ENCODE measurements at regions not wholly inside any gene's neighbourhood (a gene's known extent, or its start where the extent isn't known, plus 50 kb on each side); places are given as distances from the start of the nearest gene placed in this dataset.

DNA sequence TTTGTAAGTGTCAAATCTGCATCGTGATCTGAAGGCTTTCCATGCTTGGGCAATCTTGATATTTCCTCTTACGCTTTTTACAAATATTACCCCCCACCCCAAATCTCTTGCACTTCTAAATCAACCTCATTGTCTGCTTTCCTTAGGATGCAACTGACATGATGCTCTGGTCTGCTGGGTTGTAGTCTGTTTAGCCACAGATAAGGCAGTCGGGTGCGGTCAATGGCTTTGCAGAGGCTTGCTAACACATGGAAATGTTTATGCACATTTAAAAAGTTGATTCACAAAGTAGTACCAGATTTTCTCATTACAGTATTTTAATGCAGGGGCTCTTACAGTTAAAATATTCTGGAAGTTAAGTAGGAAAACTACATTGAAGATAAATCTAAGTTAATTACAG is 172.5 kb downstream of the BAMBI start:
- no peak overlapping the region for H3K27ac ChIP-seq
- no peak overlapping the region for H3K4me3 ChIP-seq

DNA sequence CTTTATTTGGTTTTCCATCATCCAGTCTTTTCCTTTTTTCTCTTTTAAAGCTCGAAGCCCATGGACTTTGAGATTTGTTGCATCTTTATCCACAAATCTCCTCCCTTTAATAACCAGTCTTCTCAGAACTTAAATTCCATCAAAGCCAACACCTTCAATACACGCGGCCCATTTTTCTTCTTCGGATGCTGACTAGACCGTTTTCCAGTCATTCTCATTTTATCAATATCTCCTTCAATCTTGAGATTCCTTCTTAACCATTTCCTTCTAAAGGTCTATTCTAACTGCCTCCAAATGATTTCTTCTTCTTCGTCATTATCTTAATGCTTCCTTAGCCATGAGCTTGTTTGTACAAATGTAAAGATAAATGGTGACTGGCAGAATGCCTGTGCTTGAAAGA is 173.5 kb downstream of the BAMBI start:
- no peak overlapping the region for H3K27ac ChIP-seq
- H3K4me3 ChIP-seq: no peak overlapping the region

DNA sequence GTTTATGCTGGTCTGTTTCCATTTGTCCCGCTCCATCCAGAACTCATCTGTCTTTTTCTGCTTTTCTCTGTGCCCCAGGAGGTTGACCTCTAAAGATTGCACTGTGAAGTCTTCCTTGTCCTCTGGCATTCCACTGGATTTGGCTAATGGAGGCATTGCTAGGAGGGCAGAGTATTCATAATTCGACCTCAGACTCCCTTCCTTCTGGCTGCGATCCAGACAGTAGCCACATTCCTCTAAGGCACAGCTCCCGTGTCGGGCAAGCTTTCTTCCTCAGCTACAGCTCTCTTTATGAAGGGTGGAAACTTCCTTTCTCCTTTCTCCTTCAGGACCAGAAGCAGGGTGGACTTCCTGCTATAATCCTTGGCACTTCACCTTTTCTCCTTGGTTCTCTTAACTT is 175.9 kb downstream of the BAMBI start:
- Histone ChIP-seq H3K27ac (no peak overlapping the region), H3K4me3 (no peak overlapping the region)

DNA sequence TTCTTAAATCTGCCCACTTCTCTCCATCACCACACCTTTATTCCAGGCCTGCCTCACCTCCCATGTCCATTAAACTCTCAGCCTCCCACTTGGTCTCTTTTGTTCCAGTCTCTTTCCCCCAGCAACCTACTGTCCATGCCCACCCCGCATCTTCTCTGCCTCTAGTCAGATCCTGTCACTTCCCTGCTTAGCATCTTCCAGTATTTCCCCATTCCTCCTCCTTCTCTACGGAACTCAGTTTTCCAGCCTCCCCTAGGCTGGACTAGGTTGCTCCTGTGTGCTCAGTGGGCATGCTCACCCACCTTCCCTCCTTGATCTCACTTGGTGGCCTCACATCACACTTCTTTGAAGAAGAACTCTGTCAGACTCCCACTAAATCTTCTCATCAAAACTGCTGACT is 179.8 kb downstream of the BAMBI start:
- Histone ChIP-seq H3K27ac (no peak overlapping the region), H3K4me3 (no peak overlapping the region)

DNA sequence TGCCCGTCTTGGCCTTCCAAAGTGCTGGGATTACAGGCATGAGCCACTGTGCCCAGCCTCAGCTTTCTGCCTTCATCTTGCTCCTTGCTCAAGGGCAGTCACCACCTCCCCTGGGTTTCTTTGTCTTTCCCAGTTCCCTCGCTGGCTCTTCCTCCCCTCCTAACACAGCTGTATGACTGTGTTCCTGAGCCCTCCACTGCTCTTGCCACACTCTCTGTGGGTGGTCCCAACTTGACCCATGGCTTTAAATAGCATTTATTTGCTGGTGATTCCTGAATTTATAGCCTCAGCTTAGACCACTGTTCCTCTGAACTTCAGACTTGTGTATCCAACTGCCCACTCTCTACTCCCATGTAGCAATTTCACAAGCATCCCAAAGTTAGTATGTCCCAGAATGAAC is 181.3 kb downstream of the BAMBI start:
- Histone ChIP-seq H3K4me3 (no peak overlapping the region), H3K27ac (no peak overlapping the region)

DNA sequence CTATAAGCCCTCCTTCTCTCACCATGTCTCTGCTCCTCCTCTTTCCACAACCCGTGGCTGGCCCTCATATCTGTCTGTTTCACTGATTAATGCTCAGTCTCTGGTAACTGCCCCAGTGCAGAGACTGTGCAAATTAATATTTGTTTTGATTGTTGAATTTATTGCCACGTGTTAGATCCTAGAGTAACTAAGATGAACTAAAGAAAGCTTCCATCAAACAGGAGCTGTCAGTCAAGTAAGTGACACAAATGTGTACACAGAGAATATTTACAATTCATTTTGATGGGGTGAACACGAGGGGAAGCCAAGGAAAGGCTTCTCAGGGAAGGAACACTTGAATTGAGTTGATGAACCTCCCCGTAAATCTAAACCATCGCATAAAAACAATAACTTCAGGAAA is 182.5 kb downstream of the BAMBI start:
- Histone ChIP-seq H3K27ac (no peak overlapping the region), H3K4me3 (no peak overlapping the region)

DNA sequence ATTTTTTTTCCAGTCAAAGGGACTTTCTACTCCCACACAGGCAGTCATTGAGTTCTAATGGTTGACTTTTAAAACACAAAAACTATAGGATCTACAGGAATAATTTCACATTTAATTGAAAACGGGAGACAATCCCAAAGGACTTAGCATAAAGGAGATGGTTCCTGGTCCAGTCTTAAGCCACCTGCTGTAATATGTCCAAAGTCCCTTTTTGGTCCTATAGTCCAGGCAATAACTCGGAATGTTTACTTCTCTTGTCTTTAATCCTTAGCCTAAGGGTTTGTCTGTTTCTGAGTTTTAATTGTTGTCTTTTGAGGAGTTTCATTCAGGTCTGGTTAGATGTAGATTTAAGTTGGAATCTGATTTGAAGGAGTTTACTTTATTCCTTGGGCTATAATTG is 184.9 kb downstream of the BAMBI start:
- no peak overlapping the region for H3K4me3 ChIP-seq

DNA sequence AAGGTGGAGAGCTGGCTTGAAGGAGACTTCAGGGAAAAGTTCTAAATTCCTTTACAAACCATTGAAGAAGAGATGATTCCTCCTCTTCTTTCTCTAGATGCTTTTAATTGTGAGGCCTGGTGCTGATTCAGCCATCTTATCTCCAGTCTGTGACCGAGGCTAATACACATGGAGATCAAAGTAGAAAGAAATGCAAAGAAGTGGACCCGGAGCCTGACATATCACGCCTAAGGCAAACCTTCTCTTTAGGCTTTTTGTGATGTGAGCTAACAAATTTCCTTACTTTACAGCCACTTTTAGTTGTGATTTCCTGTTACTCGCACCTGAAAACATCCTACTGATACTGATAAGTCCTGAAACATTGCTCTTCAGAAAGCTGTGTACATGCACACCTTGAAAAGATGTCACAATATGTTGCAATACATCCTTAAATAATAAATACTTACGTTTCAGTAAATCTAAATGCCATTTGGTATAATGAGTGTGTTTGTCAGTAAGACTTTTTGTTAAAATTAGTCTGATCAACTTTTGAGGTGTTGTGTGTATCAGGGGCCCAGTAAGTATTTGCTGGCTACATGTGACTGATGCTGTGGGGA is 192.4 kb downstream of the BAMBI start:
- Histone ChIP-seq H3K27ac (no peak overlapping the region), H3K4me3 (no peak overlapping the region)

More for the DNA sequence above, 184.9 kb downstream of the BAMBI start:
- H3K27ac ChIP-seq: no peak overlapping the region

DNA sequence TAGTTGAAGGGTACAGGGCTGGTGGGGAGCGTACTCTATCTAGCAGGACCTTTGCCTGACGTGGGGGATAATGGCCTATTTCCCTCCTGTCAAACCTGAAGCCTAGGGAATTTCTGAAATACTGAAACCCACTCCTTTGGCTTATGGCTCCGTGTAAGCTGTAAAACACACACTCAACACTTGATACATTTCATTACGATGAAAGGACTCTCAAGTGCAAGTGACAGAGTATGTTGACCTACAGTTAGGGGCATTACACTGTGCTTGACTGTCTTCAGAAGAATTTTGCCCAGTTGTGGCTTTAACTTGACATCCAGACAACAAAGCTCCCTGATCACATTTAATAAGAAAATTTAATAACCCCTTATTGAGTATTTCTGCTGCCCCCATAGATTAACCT is 194.3 kb downstream of the BAMBI start:
- H3K27ac ChIP-seq: no peak overlapping the region
- no peak overlapping the region for H3K4me3 ChIP-seq

DNA sequence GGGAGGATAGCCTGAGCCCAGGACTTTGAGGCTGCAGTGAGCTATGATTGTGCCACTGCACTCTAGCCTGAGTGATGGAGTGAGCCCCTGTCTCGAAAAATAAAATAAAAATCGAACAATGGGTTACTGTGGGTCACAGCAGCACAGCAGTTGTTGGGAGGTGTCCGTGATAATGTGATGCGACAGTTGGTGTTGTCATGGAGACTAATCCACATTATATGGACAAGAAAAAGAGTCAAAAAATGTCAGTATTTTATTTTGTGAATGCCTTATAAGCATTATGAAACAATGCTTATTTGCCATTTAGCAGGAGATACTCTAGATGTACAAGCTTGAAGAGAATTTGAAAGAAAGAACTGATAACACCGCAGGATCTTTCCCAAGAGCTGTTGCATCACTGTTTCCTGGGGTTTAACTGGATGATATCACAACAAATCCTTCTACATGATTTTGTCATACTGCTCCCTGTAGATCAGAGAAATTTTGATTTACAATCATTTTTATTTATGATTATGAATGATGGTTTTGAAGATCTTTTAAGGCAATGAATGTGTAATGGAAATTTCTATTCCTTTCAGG is 195.4 kb downstream of the BAMBI start:
- Histone ChIP-seq H3K4me3 (no peak overlapping the region), H3K27ac (no peak overlapping the region)

DNA sequence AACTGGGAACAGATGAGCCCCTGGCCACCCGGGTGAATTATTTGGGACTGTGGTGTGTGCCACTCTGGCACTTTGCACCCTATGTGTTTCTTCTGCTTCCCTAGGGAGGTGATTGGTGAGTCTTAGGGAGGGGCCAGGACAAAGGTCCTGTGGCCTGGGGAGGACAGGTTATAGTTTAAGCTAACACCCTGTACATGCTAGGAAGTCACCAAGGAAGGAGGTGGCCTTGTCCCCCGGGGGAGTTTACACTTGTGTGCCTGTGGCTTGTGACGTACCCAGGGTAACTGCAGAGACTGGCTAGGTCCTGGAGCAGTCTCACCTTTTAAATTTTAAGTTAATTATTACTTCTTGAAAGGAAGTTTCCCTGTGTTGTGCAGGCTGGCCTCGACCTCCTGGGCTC is 196.2 kb downstream of the BAMBI start:
- Histone ChIP-seq H3K27ac (no peak overlapping the region), H3K4me3 (no peak overlapping the region)

DNA sequence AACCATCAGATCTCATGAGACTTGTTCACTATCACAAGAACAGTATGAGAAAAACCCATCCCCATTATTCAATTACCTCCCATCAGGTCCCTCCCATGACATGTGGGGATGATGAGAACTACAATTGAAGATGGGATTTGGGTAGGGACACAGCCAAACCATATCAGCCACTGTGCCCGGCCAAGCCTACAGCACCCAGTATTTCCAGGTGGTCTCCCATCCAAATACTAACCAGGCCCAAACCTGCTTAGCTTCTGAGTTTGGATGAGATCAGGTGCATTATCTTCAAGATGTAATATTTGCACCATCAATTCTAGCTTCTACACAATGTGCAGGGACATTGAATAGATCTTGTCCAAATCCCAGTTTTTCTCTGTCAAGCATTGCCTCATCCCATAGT is 196.9 kb downstream of the BAMBI start:
- no peak overlapping the region for H3K27ac ChIP-seq
- H3K4me3 ChIP-seq: no peak overlapping the region

DNA sequence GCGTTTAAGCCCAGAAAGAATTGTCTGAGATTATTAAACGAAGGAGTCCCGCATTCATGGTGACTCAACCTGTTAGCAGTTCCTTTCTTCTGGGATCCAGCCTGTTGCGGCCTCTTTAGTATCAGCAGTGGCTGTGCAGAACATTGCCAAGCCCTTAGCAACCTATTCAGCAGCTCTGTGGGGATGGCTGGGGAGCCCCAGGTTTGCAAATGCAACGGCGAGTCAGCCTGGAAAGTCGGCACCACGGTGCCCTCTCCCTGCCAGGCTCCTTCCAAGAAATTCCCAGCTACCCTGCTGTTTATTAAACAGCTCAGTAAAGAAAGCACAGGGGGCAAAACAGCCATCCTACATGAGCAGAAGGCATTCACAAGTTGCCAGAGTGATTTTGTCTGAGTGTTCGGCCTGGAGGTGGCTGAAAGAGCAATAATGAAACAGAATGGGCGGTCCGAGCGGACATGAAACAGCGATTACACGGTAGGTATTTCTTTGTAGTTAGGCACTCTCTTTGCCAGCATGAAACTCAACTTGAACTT is 198.3 kb downstream of the BAMBI start:
- no peak overlapping the region for H3K27ac ChIP-seq
- H3K4me3 ChIP-seq: no peak overlapping the region

DNA sequence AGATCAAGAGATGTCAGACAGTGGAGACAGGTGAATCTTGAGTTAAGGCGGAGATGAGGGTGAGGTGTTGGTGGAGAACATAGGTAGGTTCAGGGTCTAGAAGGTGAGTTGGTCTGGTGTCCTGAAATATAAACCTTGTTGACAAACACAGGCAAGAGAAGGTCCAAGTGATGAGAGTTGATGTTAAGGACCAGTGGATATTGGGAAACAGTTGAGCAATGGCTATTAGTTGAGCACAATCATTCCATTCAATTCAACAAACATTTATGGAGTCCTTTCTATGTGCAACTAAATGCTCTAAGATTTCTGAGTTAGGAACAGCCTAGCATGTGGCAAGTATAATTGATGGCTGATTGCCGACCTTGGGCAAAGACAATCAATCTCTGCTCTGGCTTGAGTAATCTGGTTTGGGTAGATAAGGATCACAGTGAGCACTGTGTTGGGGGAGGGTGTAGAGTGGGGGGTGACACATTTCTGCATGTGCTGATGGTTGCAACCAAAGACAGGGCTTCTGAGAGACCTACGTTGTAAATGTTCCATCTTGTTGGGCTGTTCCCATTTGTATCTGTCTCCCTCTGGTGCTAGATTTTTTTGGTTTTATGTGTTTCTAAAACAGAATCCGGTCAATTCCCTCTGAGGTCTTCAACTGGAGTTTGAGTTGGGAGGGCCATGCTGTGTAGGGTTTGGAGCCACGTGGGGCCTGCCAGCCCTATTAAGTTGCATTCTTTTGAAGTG is 201.1 kb downstream of the BAMBI start:
- Histone ChIP-seq H3K27ac (no peak overlapping the region), H3K4me3 (no peak overlapping the region)

DNA sequence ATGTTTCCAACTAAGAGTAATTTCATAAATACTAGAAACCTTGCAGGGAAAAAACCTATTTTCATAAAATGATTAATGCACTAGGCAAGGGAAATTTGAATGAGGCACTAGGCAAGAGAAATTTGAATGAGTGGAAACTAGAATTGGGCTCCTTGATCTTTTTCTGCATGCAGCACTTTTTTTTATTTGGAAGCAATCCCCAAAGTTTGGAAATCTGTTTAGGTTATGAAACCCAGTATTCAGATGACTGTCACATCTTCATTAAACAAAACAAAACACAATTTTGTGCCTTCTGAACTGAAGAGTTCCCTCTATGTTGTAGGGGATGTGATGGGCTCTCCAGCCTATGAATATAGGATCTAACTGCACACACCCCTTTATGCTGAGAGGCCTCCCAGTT is 201.9 kb downstream of the BAMBI start:
- H3K27ac ChIP-seq: peak overlapping the region in 1 of 21 experiments; percentile 28
- no peak overlapping the region for H3K4me3 ChIP-seq

DNA sequence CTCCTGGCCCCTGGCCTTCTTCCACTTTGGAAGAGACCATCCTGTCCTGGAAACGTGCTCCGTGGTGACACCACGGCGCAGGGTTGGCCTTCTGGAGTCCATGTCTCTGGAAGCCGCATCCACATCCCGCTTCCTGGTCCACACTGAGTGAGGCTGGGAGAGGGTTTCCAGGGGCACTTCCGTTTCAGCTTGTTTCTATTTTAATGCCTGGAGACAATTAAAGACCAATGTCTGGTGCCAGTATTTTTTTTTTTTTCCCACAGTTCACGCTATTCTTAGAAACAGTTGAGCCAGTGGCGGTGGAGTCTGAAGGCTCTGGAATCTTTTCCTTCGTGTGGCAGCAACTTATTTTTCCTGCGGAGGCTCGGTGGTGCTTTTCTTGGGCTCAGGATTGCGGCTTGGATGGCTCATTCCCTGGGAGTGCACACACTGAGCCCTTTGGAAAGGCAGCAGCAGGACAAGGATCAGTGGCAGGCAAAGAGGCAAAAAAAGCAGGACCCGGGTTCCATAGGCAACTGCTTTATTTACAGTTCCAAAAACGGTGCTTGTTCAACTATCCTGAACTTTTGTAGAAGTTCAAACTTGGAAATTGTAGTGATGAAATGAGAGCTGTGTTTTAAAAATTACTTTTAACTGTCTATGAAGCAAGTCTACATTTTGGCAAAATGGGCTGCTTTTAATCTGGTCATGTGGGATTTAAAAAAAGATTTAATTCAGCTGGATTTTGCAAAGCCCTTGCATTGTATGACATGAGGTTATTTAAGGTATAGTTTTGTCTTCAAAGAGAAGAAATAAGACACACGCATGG is 202.8 kb downstream of the BAMBI start:
- Histone ChIP-seq H3K4me3 (no peak overlapping the region), H3K27ac (peak overlapping the region in 3 of 21 experiments; percentile 16 to 32 (median 28))

DNA sequence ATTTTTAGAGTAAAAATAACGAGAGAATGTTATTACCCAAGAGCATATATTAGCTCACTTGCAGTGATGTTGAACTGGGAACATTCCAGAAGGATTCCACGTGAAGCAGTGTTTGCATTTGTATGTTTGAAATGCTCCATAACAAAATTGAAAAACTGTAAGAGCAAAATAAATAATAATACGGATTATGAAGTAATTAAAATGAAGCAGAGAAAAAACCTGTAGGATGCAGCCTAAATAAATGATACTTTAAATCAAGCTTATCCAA is 203.3 kb downstream of the BAMBI start:
- H3K4me3 ChIP-seq: no peak overlapping the region
- no peak overlapping the region for H3K27ac ChIP-seq

DNA sequence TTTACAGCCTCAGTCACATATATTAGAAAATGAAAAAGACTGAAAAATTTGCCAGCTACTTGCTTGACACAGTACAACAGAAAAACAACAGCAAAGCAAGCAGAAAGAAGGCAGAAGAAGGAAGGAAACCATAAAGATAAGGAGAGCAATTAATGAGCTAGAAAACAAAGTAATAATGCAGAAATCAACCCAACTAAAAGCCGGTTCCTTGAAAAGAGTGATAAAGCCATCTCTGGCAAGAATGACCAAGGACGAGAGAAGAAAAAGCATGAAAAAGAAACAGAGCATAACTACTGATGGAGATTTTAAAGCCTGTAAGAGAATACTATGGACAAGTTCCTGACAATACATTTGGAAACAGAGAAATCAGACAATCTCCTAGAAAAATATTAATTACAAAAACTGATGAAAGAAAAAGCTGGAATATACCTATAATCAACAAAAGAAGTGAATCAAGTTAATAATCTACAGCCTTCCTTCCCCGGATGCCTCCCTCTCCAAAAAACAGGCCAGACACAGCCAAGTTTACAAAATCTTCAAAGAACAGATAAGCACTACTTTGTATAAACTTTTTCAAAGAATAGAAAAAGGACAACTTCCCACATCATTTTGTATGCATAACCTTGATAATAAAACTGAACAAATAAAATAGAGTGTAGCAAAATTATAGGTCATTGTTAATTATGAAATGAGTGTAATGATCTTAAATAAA is 204.0 kb downstream of the BAMBI start:
- Histone ChIP-seq H3K27ac (no peak overlapping the region), H3K4me3 (no peak overlapping the region)

DNA sequence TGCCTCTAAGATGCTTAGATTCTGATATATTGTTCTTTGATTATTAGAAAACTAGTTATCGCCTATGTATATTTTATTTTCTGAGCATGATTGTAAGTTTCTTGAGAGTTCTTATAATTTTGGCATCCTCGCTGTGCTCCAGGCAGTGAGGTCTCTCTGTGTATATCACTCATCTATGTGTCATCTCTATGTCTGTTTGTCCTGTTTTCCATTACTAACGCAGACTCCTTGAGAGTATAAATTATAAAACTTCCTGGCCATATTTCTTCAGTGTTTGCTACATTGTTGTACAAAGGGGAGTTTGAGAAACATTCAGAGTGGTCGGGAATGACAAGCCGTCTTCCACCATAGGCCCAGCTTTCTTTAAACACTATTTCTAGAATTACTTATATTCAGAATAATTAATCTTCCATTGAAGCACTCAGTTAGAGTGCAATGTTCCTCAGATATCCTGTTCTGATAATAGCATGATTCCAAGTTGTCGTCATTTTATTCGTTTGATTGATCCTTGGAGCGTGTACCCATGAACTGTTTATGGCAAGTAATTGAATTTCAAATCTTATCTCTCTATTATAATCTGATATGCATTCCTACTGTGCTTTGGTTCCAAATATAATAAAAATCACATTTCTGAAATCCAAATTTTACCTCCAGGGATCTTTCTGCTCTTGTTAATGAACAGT is 206.6 kb downstream of the BAMBI start:
- H3K4me3 ChIP-seq: no peak overlapping the region
- no peak overlapping the region for H3K27ac ChIP-seq
